ENCODE measurements at regions not wholly inside any gene's neighbourhood (a gene's known extent, or its start where the extent isn't known, plus 50 kb on each side); places are given as distances from the start of the nearest gene placed in this dataset.

- Histone ChIP-seq H3K36me3 (no peaks in the 10 kb centered on the region), H3K27me3 (no peaks in the 10 kb centered on the region), H3K4me1 (peaks cover 0 to 15% (median 8%) of the 10 kb centered on the region in 4 donors), H3K4me3 (no peak overlapping the region), H3K9me3 (no peaks in the 10 kb centered on the region), H3K27ac (no peak overlapping the region)
- intact Hi-C loops (cut with DNase I; ENCODE audit: low total_unique reads): no loop called here
- DNase-seq: no peak
- no peak for TF ChIP-seq CTCF (IDR thresholded peaks at IDR 0.05)
Observed at GRCh38 chr1:93773049-93773838, 91.6 kb upstream of the BCAR3 start.

- no peak for TF ChIP-seq CTCF (IDR thresholded peaks at IDR 0.05)
- no peaks in the 10 kb centered on the region for H3K36me3 ChIP-seq
- peaks cover 0 to 18% (median 10%) of the 10 kb centered on the region in 4 donors for H3K4me1 ChIP-seq
- H3K27me3 ChIP-seq: no peaks in the 10 kb centered on the region
- H3K9me3 ChIP-seq: no peaks in the 10 kb centered on the region
- DNase-seq: no peak
- H3K27ac ChIP-seq: no peak overlapping the region
- no peak overlapping the region for H3K4me3 ChIP-seq
- intact Hi-C loops (cut with DNase I; ENCODE audit: low total_unique reads): no loop called here
Observed at GRCh38 chr1:93771843-93772242, 90.2 kb upstream of the BCAR3 start.

GRCh38 chr1:93770640-93771039 lies 89.0 kb upstream of the BCAR3 start:
- Histone ChIP-seq H3K4me3 (no peak overlapping the region), H3K36me3 (no peaks in the 10 kb centered on the region), H3K27ac (no peak overlapping the region), H3K4me1 (peaks cover 0 to 18% (median 10%) of the 10 kb centered on the region in 4 donors), H3K27me3 (no peaks in the 10 kb centered on the region), H3K9me3 (no peaks in the 10 kb centered on the region)
- no peak for TF ChIP-seq CTCF (IDR thresholded peaks at IDR 0.05)
- intact Hi-C loops (cut with DNase I; ENCODE audit: low total_unique reads): no loop called here
- no peak for DNase-seq

GRCh38 chr1:93769777-93770176 lies 88.1 kb upstream of the BCAR3 start:
- no peak overlapping the region for H3K27ac ChIP-seq
- no peaks in the 10 kb centered on the region for H3K36me3 ChIP-seq

GRCh38 chr1:93768380-93768863 lies 86.8 kb upstream of the BCAR3 start:
- no peak for DNase-seq
- intact Hi-C loops (cut with DNase I; ENCODE audit: low total_unique reads): no loop called here
- no peaks in the 10 kb centered on the region for H3K27me3 ChIP-seq
- H3K27ac ChIP-seq: no peak overlapping the region
- no peaks in the 10 kb centered on the region for H3K9me3 ChIP-seq
- peaks cover 0 to 18% (median 10%) of the 10 kb centered on the region in 4 donors for H3K4me1 ChIP-seq
- H3K36me3 ChIP-seq: no peaks in the 10 kb centered on the region
- no peak overlapping the region for H3K4me3 ChIP-seq
- TF ChIP-seq CTCF (IDR thresholded peaks at IDR 0.05): no peak

More at GRCh38 chr1:93769777-93770176, 88.1 kb upstream of the BCAR3 start:
- no peaks in the 10 kb centered on the region for H3K9me3 ChIP-seq
- H3K4me1 ChIP-seq: peaks cover 0 to 18% (median 10%) of the 10 kb centered on the region in 4 donors
- no peak for DNase-seq
- TF ChIP-seq CTCF (IDR thresholded peaks at IDR 0.05): no peak
- no peak overlapping the region for H3K4me3 ChIP-seq
- intact Hi-C loops (cut with DNase I; ENCODE audit: low total_unique reads): no loop called here
- no peaks in the 10 kb centered on the region for H3K27me3 ChIP-seq
